Mesothelial cell of epicardium (in vitro differentiated cells): ENCODE measurements at regions not wholly inside any gene's neighbourhood (a gene's known extent, or its start where the extent isn't known, plus 50 kb on each side); places are given as distances from the start of the nearest gene placed in this dataset.

Experiments
- DNase-seq, 2 experiments: peaks; one replicate each; pipeline ENCODE4 v3.0.0; 2021; ENCODE audit warnings: low spot score in 2 of 2; ENCODE audit not compliant: unreplicated experiment in 2 of 2
- H3K27ac Mint-ChIP-seq: 2 replicates; pipeline ENCODE4 v1.8.0; 2021; ENCODE audit warnings: mixed read lengths
- H3K27me3 Mint-ChIP-seq: 2 replicates; pipeline ENCODE4 v1.8.0; 2021; ENCODE audit warnings: low read depth, mixed read lengths
- H3K36me3 Mint-ChIP-seq: 2 replicates; pipeline ENCODE4 v1.8.0; 2021; ENCODE audit warnings: mixed read lengths
- H3K4me1 Mint-ChIP-seq: 2 replicates; pipeline ENCODE4 v1.8.0; 2021; ENCODE audit warnings: mixed read lengths
- H3K4me3 Mint-ChIP-seq: 2 replicates; pipeline ENCODE4 v1.8.0; 2021; ENCODE audit warnings: mild to moderate bottlenecking, moderate library complexity, mixed read lengths
- H3K9me3 Mint-ChIP-seq: 2 replicates; pipeline ENCODE4 v1.8.0; 2021; ENCODE audit warnings: mixed read lengths
- CTCF ChIP-seq: fragments of 200-600 bp; sonication (generic); IDR thresholded peaks from one replicate; pipeline ENCODE4 v1.5.0; 2021; ENCODE audit warnings: antibody characterized with exemption; ENCODE audit not compliant: unreplicated experiment

DNA sequence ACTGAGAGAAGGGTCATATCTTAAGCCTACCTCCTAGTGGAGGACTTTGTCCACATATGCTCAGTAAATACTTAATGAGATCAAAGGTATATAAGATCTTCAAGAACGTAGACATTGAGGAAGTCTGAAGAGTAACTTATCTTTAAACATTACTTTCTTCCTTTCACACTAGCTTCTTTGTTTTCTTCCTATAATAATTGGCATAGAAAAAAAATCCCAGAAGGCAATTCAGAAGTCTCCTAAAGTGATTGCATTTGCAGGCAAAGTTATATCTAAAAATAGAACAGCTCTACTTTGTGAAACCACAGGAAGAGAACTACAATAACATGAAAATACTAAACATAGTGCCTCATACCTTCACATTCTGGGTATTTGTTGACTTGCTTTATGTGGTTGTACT, 150.4 kb downstream of the PPP1R3A start:
- no peak overlapping the region for H3K4me3 Mint-ChIP-seq
- H3K27ac Mint-ChIP-seq, result no peak overlapping the region
- no peak for TF ChIP-seq CTCF
- peaks cover under 1% of the 10 kb centered on the region for H3K4me1 Mint-ChIP-seq
- peaks cover 18% of the 10 kb centered on the region for H3K27me3 Mint-ChIP-seq
- no peak for DNase-seq
- H3K36me3 Mint-ChIP-seq, result no peaks in the 10 kb centered on the region
- peaks cover 8% of the 10 kb centered on the region for H3K9me3 Mint-ChIP-seq

DNA sequence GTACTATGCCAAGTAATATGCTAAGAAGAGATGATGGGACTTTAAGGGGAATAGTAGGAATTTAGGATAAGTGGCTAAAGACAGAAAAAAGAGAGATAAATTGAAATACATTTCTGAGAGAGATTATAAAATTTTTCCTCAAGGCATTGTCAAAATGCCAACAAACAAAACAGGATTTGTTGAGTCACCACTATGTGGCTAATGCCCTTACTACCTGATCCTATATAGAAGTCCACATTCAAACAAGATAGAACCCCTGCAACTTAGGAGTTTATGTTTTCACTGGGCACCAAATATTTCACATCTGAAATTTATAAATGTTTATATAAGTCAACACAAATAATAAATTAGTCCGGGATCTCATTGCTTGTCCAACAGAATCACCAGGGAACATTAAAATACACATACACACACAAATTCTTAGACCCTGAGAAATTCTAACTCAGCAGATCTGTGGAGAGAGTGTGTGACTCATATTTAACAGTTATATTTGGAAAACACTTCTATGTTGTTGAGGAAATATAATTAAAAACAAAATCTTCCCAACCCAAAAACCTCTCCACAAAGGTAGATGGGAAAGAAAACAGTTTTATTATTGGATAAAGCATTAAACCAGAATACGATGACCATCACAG, 154.3 kb downstream of the PPP1R3A start:
- Mint-ChIP-seq H3K4me1 (peaks cover 4% of the 10 kb centered on the region), H3K27me3 (peaks cover 11% of the 10 kb centered on the region), H3K9me3 (peaks cover 8% of the 10 kb centered on the region), H3K4me3 (no peak overlapping the region), H3K27ac (no peak overlapping the region), H3K36me3 (no peaks in the 10 kb centered on the region)
- no peak for TF ChIP-seq CTCF
- no peak for DNase-seq

- no peak for DNase-seq
- Mint-ChIP-seq H3K36me3 (no peaks in the 10 kb centered on the region), H3K4me3 (no peak overlapping the region), H3K27ac (no peak overlapping the region), H3K27me3 (peaks cover 11% of the 10 kb centered on the region), H3K4me1 (peaks cover 4% of the 10 kb centered on the region), H3K9me3 (peaks cover 8% of the 10 kb centered on the region)
- TF ChIP-seq CTCF, result no peak
Observed at GRCh38 chr7:113763226-113763625, 155.6 kb downstream of the PPP1R3A start.

DNA sequence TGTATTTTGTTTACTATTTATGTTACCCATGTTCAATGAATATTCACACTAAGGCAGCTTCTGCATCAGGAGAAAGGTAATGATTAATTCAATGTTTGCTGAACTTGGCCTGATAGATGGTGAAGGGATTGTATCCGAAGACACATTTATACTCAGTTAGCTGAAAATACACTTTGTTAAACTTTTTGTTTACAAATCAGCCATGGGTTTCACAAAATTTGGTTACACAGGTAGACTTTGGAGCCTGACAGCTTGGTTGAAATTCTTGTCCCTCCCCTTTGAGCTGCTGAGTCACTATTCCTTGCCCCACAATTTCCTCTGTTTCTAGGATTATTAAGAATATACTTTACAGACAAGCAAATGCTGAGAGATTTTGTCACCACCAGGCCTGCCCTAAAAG, 162.6 kb downstream of the PPP1R3A start:
- H3K9me3 Mint-ChIP-seq, result peaks cover 11% of the 10 kb centered on the region
- H3K27ac Mint-ChIP-seq, result no peak overlapping the region
- peaks cover 8% of the 10 kb centered on the region for H3K27me3 Mint-ChIP-seq
- DNase-seq, result no peak
- H3K4me3 Mint-ChIP-seq, result no peak overlapping the region
- no peak for TF ChIP-seq CTCF
- H3K36me3 Mint-ChIP-seq, result no peaks in the 10 kb centered on the region
- no peaks in the 10 kb centered on the region for H3K4me1 Mint-ChIP-seq

DNA sequence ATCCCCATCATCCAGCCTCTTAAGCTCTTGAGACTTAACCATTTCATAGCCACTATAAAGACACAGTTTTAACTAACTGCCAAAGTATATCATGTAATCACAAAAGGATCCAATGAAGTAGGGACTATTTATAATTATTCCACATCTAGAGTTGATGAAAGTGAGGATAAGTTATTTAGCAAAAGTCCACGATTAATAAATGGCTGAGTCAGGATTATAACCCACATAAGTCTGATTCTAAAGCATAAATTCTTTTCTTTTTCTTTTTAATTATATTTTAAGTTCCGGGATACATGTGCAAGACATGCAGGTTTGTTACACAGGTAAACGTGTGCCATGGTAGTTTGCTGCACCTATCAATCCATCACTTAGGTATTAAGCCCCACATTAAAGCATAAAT, 166.1 kb downstream of the PPP1R3A start:
- no peak overlapping the region for H3K27ac Mint-ChIP-seq
- H3K9me3 Mint-ChIP-seq, result peaks cover 13% of the 10 kb centered on the region
- no peaks in the 10 kb centered on the region for H3K36me3 Mint-ChIP-seq
- no peak for TF ChIP-seq CTCF
- no peaks in the 10 kb centered on the region for H3K4me1 Mint-ChIP-seq
- no peak for DNase-seq
- H3K4me3 Mint-ChIP-seq, result no peak overlapping the region
- peaks cover 6% of the 10 kb centered on the region for H3K27me3 Mint-ChIP-seq

DNA sequence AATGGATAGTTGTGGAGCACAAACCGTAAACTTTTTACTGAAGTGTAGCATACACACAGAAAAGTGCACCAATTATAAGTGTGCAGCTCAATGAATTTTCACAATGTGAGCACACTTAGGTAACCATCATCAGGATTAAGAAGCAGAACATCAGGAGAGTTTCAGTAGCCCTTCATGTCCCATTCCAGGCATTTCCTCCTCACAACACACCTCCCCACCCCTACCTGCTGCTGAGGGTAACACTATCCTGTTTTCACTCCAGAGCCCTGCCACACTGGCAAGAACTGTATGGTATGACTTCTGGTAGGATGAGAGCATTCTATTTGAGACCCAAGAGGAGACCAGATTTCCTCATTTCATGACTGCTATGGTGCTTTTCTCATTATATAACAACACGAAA, 166.5 kb downstream of the PPP1R3A start:
- peaks cover 9% of the 10 kb centered on the region for H3K9me3 Mint-ChIP-seq
- no peak for TF ChIP-seq CTCF
- DNase-seq, result no peak
- no peaks in the 10 kb centered on the region for H3K4me1 Mint-ChIP-seq
- H3K27me3 Mint-ChIP-seq, result peaks cover 4% of the 10 kb centered on the region
- H3K4me3 Mint-ChIP-seq, result no peak overlapping the region
- H3K27ac Mint-ChIP-seq, result no peak overlapping the region
- no peaks in the 10 kb centered on the region for H3K36me3 Mint-ChIP-seq
